ENCODE measurements at regions not wholly inside any gene's neighbourhood (a gene's known extent, or its start where the extent isn't known, plus 50 kb on each side); places are given as distances from the start of the nearest gene placed in this dataset.

DNA sequence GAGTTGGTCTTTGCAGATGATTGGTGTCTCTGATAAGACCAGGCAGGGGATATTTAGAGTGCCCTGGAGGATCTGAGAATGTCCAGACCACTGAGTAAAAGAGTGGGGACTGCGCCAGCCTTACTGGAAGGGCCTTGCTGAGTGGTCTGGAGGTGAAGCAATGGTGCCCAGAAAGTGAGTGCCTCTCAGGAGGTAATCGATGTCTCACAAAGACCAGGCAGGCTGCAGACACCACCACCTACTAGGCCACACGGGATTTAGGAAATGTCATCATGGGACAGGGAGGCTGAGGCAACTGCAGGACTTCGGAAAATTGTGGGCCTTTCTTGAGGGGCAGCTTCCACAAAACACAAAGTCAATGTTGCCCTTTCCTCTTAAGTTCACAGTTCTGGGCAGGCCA lies 57.2 kb upstream of the STEAP1B start:
- Histone ChIP-seq H3K36me3 (no peaks in the 10 kb centered on the region), H3K27me3 (peaks cover 0 to 5% (median 0%) of the 10 kb centered on the region in 9 donors), H3K9me3 (no peaks in the 10 kb centered on the region), H3K4me1 (peaks cover 4 to 23% (median 17%) of the 10 kb centered on the region in 12 donors), H3K4me3 (no peak overlapping the region), H3K27ac (no peak overlapping the region)
- intact Hi-C loops (cut with DNase I), result loop anchor here in 3 of 10 donors (2.0 to 10.0 kb wide), 4 partner anchors 176 to 608 kb away; no protein-coding TSS in a partner anchor
- WGBS, 4 donors, result 86 to 94% (median 91%) methylated on average over 4 of the region's 4 CpGs
- TF ChIP-seq, protein P1, sequence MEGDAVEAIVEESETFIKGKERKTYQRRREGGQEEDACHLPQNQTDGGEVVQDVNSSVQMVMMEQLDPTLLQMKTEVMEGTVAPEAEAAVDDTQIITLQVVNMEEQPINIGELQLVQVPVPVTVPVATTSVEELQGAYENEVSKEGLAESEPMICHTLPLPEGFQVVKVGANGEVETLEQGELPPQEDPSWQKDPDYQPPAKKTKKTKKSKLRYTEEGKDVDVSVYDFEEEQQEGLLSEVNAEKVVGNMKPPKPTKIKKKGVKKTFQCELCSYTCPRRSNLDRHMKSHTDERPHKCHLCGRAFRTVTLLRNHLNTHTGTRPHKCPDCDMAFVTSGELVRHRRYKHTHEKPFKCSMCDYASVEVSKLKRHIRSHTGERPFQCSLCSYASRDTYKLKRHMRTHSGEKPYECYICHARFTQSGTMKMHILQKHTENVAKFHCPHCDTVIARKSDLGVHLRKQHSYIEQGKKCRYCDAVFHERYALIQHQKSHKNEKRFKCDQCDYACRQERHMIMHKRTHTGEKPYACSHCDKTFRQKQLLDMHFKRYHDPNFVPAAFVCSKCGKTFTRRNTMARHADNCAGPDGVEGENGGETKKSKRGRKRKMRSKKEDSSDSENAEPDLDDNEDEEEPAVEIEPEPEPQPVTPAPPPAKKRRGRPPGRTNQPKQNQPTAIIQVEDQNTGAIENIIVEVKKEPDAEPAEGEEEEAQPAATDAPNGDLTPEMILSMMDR (IDR thresholded peaks at IDR 0.05), result no peak
- TF ChIP-seq POLR2A (IDR thresholded peaks at IDR 0.05), result no peak
- ATAC-seq (no peak), DNase-seq (no peak)

DNA sequence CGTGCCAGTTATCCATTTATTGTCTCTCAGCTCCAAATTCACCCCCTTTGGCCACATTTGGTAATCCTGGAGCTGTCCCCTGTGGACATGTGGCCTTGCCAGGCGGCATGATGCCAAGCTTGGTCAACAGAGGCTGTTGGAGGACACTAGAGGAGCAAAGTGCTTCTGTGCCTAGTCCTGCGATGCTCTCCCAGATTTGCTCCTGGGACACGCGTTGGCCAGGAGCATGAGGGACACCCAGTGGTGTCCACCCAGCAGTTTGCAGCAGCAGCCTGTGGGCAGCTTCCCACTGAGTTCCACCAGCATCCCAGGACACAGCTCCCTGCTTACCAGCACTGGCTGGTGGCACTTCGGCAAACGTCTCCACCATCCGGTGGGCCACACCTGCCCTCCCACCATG lies 55.5 kb upstream of the STEAP1B start:
- no peaks in the 10 kb centered on the region for H3K36me3 ChIP-seq
- no peak for ATAC-seq
- 91 to 98% (median 93%) methylated on average over 8 of the region's 8 CpGs for WGBS, 4 donors
- H3K27ac ChIP-seq, result no peak overlapping the region
- H3K4me1 ChIP-seq, result peaks cover 0 to 9% (median 4%) of the 10 kb centered on the region in 12 donors
- H3K27me3 ChIP-seq, result peaks cover 0 to 12% (median 2%) of the 10 kb centered on the region in 9 donors
- H3K4me3 ChIP-seq, result no peak overlapping the region
- TF ChIP-seq, protein P1 (IDR thresholded peaks at IDR 0.05), result no peak
- TF ChIP-seq POLR2A (IDR thresholded peaks at IDR 0.05), result no peak
- no peaks in the 10 kb centered on the region for H3K9me3 ChIP-seq
- intact Hi-C loops (cut with DNase I), result loop anchor here in 3 of 10 donors (5.0 to 10.0 kb wide), 3 partner anchors 227 to 609 kb away; no protein-coding TSS in a partner anchor
- DNase-seq, result no peak

DNA sequence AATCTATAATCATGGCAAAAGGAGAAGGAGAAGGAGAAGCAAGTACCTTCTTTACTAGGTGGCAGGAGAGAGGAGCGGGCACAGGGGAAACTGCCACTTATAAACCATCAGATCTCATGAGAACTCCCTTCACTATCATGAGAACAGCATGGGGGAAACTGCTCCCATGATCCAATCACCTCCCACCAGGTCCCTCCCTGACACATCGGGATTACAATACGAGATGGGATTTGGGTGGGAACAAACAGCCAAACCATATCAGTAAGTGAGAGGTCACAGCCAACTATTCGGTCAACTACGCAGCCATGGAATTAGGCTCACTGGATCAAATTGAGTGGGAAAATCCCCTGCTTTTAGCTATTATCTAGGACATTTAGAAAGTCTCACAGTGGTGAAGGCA lies 54.2 kb upstream of the STEAP1B start:
- peaks cover 0 to 13% (median 8%) of the 10 kb centered on the region in 12 donors for H3K4me1 ChIP-seq
- ATAC-seq (no peak), DNase-seq (no peak)
- 82 to 91% (median 90%) methylated on average over 5 of the region's 5 CpGs for WGBS, 4 donors
- no peaks in the 10 kb centered on the region for H3K9me3 ChIP-seq
- intact Hi-C loops (cut with DNase I), result loop anchor here in 1 of 10 donors (10.0 kb wide), 1 partner anchor 611 kb away; no protein-coding TSS in a partner anchor
- no peaks in the 10 kb centered on the region for H3K36me3 ChIP-seq
- peaks cover 0 to 25% (median 15%) of the 10 kb centered on the region in 9 donors for H3K27me3 ChIP-seq
- TF ChIP-seq POLR2A (IDR thresholded peaks at IDR 0.05), result no peak
- TF ChIP-seq, protein P1 (IDR thresholded peaks at IDR 0.05), result no peak
- H3K4me3 ChIP-seq, result no peak overlapping the region
- no peak overlapping the region for H3K27ac ChIP-seq

DNA sequence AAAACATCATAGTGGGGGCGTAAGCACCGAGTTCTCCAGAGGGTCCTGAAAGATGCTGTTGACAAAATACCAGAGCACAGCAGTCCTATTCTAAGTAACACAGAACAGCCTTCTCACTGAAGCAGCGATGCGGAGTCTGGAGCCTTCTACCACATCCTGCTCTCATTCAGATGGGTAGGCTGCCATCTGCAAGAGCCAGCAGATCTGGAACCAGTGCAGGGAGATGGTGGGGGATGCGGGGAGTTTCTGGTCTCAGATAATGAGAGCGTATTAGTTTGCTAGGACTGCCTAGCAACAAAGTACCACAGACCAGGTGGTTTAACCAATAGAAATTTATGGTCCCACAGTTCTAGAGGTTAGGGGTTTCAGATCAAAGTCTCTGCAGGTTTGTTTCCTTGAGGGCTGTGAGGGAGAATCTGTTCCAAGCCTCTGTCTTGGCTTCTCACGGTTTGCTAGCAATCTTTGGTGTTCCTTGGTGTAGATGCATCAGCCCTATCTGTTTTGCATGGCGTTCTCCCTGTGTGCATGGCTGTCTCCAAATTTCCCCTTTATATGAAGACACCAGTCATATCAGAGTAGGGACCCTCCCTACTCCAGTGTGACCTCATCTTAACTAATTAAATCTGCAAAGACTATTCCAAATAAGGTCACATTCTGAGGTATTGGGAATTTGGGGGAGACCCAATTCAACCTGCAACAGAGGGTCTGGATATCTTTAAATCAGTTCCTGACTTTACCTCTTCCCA lies 52.0 kb upstream of the STEAP1B start:
- Histone ChIP-seq H3K9me3 (no peaks in the 10 kb centered on the region), H3K4me3 (no peak overlapping the region), H3K27ac (no peak overlapping the region), H3K36me3 (no peaks in the 10 kb centered on the region), H3K27me3 (peaks cover 0 to 46% (median 25%) of the 10 kb centered on the region in 9 donors), H3K4me1 (peaks cover 0 to 13% (median 8%) of the 10 kb centered on the region in 12 donors)
- intact Hi-C loops (cut with DNase I), result loop anchor here in 1 of 10 donors (10.0 kb wide), 1 partner anchor 613 kb away; no protein-coding TSS in a partner anchor
- ATAC-seq, result no peak
- 87 to 91% (median 88%) methylated on average over 8 of the region's 8 CpGs for WGBS, 4 donors
- TF ChIP-seq POLR2A (IDR thresholded peaks at IDR 0.05), result no peak
- TF ChIP-seq, protein P1 (IDR thresholded peaks at IDR 0.05), result no peak
- no peak for DNase-seq
